ENCODE measurements at regions not wholly inside any gene's neighbourhood (a gene's known extent, or its start where the extent isn't known, plus 50 kb on each side); places are given as distances from the start of the nearest gene placed in this dataset.
"Not testable (repeated sequence)": the region's sequence is repeated elsewhere in the genome, so short reads cannot be mapped to it uniquely, and the experiment has no call there.

DNA sequence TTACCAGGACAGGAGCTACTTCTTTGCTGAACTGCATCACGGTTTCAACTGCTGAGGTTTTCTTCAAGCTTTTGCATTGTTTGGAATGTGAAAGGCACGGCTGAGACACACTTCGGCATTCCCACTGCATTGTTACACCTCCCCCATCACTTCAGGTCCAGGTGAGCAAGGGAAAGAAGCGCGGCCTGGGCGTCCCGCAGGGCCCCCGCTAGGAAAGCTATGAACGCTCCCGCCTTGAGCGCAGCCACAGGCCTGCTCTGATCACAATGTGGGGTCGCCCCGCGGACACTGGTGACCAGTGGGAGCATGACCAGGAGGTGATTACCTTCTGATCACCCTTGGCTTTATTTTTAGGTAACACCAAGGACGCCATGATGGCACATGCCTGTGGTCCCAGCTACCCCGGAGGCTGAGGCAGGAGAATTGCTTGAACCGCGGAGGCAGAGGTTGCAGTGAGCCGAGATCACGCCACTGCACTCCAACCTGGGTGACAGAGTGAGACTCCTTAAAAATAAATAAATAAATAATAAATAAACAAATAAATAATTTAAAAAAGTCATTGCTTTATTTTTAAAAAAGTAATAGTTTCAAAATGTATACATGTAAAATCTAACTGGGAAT lies 82.2 kb upstream of the ANTXRL start:
- DNase-seq, result not testable (repeated sequence)

DNA sequence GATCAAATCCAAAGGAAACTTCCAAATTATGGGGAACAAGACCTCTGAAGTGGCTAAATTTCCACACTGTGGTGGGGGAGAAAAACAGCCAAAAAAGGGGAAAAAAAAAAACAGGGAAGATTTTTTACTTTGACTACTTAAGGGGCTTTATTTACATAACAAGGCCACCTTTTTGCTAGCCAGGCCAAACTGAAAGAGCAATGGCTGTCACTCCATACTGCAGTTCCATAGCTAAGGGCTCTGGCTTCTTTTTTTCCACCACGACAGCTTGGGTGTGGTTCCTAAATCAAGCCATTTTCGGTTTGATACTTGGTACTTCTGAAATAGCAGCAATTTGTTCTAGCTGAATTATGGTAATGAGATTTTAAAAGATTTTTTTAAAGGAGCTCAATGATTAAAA lies 76.4 kb upstream of the ANTXRL start:
- DNase-seq, result not testable (repeated sequence)

DNA sequence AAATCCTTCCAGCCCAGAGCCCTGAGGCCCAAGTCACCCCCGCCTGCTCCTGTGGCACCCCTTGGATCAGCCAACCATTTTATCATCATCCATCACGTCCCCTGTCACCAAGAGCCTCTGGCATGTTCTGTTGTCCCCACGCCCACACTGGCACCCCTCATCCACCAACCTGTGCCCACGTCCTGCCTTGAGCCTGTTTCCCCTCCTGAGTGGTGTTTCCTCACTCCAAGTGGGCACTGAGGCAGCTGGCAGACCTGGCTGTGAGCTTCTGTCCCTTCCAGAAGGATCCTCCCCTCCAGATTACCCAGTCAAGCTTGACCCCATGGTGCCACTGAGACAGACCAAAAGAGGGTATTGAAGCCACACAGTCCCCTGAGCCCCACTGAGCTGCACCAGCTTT lies 71.4 kb upstream of the ANTXRL start:
- DNase-seq, result no peak

DNA sequence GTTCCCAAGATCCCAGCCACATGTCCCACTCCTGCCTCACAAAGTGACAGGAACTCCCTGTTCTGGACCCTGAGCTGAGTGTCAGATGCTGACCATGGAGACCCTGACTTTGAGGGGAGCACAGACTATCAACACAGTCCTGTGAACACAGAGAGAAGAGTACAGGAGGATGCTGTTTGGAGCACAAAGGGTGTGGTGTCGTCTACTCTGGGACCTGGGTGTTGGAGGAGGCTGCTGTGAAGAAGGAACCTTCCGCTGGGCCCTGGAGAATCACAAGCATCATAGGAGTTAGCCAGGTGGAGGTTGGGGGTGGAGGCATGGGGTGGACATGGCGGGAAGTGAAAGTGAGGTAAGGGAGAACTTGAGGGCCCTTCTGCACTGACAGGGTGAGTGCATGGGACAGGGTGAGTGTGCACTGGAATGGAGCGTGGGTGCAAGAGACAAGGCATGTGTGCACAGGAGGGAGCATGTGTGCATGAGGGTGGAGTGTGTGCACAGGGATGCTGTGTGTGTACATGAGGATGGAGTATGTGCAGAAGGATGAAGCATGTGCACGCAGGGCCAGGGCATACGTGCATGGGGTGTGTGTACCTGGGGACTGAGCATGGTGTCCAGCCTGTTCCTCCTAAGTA lies 70.7 kb upstream of the ANTXRL start:
- no peak for DNase-seq

DNA sequence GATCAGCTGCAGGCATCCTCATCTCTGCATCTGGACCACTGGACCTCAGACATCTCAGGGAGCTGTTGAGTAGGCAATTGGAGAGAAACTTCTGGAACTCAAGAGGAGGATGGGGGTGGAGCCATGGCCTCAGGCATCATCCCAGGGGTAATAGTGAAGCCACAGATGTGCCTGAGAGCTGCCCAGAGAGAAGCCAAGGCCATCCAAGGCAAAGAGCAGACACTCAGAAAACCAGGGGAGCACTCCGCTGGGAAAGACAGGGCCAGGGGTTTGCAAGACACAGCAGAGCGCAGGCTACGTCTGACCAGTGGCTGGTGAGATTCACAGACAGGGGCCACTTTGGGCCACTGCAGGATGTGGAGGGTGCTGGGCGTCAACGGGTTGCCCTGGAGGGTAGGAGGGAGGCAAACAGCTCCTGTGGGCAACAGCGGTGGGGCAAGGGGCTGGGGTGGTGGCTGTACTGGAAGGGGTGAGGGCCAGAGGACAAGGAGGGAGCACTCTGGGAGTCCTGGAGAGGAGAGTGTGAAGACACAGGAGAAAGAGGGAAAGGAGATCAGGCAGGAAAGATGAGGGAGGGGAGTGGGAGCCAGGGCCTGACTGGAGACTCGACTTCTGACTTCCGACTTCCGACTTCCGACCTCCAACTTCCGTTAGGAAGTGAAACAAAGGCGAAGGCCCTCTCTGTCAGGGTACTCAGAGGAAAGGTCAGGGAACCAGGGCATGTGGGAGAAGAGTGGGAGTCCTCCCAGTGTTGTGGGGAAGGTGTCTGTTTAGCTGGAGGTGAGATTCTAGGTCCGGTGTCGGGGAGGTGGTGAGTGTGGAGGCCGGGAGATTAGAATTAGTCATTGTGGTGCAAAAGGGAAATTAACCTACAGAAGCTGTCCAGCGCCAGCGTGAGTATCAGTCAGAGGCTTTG lies 69.7 kb upstream of the ANTXRL start:
- DNase-seq, result no peak

DNA sequence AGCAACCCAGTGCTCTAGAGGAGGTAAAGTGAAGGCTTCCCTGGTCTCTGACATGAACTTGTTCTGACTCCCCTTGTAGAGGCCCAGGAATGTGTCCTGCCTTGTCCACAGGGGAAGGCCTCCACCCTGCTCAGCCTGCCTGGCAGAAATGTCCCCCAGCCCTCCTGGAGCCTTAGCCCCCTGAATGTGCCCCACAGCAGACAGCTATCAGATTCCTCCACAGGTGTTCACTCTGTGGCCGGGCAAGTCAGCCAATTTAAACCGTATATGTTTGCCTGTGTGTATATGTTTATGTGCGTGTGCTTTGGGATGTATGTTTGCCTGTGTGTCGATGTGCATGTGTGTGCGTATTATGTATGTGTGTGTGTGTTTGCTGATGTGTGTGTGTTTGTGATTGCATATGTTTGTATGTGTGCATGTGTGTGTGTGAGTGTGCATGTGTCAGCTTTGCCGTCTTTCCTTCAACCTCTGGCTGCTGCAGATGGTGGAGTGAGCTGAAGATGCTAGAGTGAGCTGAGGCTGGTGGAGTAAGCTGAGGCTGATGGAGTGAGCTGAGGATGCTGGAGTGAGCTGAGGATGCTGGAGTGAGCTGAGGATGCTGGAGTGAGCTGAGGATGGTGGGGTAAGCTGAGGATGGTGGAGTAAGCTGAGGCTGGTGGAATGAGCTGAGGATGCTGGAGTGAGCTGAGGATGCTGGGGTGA lies 68.9 kb upstream of the ANTXRL start:
- no peak for DNase-seq

DNA sequence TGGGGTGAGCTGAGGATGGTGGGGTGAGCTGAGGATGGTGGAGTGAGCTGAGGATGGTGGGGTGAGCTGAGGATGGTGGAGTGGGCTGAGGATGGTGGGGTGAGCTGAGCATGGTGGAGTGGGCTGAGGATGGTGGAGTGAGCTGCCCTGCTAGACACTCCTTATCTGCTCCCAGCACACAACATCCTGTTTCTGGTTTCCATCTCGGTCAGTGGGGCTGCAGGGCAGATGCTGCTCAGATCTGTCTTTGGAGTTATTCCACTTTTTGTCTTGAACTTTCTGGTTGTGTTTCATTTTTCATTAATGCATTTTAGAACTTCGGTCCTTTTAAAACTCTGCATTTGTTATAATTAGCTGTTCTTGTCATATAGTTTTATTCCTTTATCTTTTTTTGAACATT lies 67.9 kb upstream of the ANTXRL start:
- DNase-seq, result no peak

DNA sequence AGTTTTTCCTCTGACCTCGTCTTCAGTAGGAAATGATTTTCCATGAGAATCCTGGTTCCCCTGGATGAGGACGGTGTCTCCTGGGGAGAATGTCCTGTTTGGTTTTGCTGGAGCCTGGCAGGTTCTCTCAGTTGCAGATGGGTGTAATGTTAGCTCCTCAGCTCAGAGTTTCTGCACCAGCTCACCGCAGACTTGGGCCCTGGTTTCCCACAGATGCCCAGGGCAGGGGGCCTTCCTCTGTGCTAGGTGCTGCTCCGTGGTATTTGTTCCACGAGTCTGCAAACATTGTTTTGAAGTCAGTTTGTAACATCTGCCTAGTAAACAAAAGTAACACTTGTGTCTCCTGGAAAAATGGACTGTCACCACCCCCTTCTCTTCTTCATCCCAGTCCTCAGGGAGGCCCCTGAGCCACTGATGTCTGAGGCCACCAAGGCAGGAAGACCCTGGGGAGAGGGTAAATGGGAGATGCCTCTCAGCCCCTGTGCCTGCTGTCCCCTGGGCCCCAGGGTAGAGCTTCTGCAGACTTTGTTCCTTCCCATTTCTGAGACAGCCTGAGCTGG lies 67.3 kb upstream of the ANTXRL start:
- not testable (repeated sequence) for DNase-seq

DNA sequence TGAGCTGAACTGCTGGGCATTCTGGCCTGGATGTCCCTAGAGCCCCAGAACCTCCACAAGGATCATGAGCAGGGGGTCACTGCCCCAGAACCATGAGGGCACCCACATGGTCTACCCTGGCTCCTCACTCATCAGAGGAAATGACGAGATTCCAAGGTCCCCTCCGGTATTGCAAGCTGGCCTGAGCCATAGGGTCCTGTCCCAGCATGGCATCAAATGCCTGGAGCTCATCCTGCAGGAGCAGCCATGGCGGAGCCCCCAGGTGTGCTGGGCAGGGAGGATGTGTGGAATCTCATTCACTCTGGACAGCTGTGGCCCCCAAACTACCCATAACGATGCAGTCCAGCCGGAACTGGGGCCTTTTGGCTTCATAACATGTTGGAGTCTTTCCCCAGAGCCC lies 66.6 kb upstream of the ANTXRL start:
- DNase-seq, result no peak

DNA sequence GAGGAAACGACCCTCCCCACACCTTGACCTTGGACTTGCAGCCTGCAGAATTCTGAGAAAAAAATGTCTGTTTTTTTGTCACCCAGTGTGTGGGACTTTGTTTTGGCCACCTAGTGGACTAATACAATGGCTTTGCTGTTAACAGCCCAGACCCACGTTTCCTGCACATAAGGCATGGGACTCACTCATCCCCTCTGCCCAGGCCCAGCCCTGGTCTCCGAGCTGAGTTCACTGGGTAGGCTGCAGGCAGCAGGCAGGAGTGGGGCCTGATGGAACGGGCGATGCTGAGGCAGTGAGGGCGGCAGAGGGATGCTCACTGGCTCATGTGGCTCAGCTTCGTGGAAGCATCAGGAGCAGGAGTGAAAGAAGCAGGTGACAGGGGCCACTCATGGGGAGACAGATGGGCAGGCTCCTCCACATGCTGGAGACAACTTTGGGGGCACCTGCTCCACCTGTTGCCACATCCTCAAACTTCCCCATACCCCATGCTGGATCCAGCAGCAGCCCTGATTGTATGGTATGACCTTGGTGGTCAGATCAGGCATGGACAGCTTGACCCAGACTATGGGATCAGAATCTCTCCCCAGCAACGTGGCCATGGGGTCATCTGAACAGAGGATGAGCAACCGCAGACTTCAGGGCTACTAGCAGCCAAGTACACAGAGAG lies 65.8 kb upstream of the ANTXRL start:
- no peak for DNase-seq

DNA sequence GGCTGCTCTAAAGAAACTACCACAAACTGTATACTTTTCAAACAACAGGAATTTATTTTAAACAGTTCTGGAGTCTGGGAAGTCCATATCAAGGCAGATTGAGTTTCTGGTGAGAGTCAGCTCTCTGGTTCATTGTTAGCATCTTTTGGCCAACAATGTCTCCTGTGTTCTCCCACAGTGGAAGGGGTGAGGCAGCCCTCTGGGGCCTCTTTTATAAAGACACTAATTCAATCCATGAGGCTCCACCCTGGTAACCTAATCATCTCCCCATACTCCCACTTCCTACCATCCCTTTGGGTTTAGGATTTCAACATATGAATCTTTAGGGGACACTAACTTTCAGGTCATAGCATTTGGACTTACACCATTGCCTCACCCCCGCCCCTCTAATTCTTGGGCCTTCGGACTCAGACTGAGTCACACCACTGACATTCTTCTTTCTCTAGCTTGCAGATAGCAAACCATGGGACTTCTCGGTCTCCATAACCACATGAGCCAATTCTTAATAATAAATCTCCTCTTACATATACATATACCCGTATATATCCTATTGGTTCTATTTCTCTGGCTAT lies 64.3 kb upstream of the ANTXRL start:
- DNase-seq, result no peak

DNA sequence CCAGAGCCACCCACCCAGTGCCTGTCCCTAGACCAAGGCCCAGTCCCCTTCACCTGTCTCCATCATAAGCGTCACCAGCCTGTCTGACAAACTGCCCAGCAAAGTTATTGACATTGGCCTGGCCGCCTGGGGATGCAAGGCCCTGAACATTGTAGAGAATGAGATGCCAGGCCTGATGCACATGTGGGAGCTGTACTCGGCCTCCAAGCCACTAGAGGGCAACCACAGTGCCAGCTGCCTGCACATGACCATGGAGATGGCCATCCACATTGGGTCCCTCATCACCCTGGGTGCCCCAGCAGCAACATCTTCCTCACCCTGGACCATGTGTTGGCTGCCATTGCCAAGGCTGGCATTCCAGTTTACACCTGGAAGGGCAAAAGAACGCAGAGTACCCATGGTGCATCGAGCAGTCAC lies 63.7 kb upstream of the ANTXRL start:
- no peak for DNase-seq

DNA sequence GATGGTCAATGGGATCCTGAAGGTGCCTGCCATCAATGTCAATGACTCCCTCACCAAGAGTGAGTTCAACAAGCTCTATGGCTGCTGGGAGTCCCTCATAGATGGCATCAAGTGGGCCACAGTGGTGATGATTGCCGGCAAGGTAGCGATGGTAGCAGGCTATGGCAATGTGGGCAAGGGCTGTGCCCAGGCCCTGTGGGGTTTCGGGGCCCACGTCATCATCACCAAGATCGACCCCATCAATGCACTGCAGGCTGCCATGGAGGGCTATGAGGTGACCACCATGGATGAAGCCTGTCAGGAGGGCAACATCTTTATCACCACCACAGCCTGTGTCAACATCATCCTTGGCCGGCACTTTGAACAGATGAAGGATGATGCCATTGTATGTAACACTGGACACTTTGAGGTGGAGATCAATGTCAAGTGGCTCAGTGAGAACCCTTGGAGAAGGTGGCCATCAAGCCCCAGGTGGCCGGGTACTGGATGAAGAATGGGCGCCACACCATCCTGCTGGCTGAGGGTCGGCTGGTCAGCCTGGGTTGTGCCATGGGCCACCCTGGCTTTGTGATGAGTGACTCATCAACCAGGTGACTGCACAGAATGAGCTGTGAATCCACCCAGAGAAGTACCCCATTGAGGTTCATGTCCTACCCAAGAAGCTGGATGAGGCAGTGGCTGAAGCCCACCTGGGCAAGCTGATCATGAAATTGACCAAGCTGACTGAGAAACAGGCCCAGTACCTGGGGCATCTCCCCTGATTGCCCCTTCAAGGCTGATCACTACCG lies 63.0 kb upstream of the ANTXRL start:
- no peak for DNase-seq

DNA sequence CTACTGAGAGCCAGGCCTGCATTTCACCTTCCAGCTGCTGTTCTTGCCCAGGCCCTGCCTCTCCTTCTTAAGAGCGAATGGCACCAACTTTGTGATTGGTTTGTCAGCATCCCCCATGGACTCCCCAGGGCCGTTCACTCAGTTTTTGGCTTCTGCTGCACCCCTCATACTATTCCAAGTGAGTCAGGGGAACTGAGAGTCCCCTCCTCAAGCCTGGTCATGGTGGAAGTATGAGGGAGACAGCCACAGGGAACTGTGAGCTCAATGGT lies 62.4 kb upstream of the ANTXRL start:
- no peak for DNase-seq

DNA sequence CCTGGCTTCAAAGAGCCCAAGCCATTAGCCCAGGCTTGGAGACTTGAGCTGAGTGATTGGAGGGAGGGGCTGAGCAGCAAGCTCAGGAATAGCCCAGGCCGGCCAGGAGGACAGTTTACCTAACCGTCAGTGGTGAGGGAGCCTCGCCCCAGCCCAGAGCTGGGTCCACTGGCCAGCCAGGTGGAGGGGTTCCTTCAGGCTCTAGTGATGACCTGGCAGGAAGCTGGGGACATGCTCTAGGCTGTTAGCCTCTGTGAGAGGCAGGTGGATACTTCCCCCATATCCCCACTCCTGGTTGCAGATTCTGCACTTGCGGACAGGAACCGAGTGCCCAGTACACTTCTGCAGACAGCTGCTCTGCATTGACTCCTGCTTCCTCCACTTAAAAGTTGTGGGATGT lies 61.2 kb upstream of the ANTXRL start:
- no peak for DNase-seq

DNA sequence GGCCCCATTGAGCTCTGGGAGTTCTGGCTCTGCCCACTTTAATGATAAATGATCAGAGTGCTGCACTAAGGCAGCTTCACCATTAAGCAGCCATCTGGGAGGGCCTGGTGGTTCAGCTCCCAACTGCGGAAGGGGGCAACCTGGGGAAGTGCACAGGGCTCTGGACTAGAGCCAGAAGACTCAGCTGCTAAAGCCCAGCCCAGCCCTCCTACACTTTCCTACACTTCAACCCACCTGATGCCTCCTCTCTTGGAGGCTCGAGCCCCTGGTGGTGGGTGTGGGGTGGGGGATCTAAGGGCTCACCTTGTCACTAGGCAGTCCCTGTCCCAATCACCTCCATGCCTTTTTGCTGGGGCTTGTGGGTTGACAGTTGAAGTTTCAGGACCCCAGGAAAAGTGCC lies 60.6 kb upstream of the ANTXRL start:
- DNase-seq, result no peak

DNA sequence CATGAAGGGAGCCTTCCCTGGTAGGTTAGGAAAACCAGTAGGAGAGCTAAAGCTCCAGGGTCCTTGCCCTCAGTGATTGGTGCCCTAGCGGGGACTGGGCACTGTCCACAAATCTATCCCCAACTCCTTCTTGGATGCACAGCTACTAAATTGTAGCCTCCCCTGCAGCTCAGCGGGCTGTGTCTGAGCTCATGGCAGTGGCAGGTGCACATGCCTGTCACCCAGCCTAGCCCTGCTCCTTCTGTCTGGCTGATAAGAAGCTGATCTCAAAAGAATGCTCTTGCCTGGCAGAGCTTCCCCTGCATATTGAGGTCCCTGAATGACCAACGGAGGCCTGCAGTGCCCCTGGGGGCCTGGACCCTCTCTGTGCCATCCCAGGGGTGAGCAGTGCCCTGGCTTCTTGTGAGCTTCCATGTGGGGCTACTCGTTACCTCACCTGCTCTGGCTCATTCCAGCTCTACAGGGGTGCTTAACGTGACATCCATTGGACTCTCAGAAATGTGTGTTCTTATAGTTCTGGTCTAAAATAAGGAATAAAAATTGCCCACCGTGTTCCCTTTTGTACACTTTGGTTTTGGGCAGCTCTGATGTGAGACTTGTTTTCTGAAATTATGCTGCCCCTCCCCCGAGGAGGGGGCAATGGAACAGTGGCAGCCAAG lies 59.8 kb upstream of the ANTXRL start:
- DNase-seq, result no peak

DNA sequence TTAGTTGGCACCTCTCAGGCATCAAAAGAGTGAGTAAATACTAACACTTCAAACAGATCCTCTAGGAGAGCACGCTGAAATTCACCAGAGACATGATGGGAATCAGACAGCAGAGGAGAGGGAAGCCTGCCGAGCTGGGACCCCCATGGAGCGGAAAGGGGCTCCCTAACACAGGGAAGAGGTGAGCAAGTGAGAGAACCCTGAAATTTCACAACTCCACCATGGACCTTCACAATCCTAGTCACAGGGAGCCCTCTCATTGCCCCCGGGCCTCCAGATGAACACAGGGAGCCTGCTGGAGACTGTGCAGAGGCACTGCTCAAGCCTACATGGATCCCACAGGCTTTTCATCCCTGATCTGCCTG lies 59.2 kb upstream of the ANTXRL start:
- DNase-seq, result no peak

DNA sequence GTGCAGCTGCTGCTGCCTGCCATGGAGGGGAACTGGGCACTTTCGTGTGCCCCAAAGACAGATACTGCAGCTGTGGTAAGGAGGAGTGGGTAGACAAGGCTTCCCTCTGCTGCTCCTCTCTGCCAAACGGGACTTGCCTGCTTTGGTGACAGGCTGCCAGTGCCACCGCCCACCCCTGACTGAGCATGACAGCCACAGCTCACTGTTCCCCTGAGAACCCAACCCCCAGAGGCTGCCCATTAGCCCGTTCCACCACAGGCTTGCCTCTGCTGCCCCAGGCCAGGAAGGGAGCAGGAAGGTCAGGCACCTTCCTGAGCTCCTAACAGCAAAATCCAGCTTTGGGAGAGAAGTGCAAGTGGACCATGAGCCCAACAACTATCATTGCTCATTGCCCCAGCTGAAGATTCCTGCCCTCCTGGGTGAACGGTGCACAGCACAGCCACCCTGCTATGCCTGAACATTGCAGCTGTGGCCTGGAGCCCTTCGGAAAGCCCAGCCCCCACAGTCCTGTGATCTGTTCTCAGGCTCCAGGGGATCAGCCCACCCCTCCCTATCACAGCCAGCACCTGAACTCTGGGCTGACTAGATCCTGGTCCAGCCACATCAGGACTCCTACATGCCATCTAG lies 58.7 kb upstream of the ANTXRL start:
- DNase-seq, result no peak

DNA sequence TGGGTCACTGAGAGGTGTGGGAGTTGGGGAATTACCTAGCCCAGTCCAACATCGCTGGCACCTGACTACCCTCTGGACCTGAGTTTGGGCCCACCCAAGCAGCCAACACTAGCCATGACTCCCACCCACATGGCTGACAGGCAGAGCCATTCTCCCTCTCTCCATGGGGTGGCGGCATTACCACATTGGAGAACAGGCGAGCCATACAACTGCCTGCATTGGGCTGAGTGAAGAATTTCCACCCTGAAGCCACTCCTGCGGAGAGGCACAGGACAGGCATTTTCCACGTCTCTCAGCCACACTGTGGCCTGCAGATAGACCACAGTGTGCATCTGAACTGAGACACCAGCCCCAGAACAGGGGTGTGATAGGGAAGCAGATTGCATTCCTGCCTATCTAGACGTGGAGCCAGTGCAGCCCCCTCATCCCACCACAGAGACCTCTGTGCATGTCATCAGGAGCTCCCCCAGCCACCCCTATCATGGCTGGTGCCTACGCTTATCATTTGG lies 58.2 kb upstream of the ANTXRL start:
- DNase-seq, result peak; percentile 6

Measured in SIG-M5 (cell line).